ENCODE measurements at regions not wholly inside any gene's neighbourhood (a gene's known extent, or its start where the extent isn't known, plus 50 kb on each side); places are given as distances from the start of the nearest gene placed in this dataset.

DNA sequence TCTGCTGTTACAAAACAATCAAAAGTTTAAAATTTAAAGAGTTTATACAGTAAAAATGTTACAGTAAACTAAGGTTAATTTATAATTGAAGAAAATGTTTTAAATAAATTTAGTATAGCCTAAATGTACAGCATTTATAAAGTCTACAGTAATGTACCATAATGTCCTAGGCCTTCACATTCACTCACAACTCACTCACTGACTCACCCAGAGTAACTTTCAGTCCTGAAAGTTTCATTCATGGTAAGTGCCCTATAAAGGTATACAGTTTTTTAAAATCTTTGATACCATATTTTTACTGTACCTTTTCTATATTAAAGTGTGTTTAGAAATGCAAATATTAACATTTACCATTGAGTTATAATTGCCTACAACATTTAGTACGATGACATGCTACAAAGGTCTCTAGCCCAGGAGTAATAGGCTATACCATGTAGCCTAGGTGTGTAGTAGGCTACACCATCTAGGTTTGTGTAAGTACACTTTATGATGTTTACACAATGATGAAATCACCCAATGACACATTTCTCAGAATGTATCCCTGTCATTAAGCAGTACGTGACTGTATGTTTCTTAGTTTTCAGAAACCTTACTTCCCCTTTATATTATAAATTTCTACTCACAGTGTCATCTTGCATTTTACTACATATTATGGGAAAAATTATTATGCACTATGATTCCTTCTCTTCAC lies 320.8 kb downstream of the ADAM29 start:
- Mint-ChIP-seq H3K27ac (no peak overlapping the region), H3K4me1 (no peaks in the 10 kb centered on the region), H3K9me3 (no peaks in the 10 kb centered on the region), H3K36me3 (ENCODE audit: low read depth) (no peaks in the 10 kb centered on the region), H3K27me3 (ENCODE audit: low read depth) (no peaks in the 10 kb centered on the region), H3K4me3 (no peak overlapping the region)
- TF ChIP-seq, protein P1, sequence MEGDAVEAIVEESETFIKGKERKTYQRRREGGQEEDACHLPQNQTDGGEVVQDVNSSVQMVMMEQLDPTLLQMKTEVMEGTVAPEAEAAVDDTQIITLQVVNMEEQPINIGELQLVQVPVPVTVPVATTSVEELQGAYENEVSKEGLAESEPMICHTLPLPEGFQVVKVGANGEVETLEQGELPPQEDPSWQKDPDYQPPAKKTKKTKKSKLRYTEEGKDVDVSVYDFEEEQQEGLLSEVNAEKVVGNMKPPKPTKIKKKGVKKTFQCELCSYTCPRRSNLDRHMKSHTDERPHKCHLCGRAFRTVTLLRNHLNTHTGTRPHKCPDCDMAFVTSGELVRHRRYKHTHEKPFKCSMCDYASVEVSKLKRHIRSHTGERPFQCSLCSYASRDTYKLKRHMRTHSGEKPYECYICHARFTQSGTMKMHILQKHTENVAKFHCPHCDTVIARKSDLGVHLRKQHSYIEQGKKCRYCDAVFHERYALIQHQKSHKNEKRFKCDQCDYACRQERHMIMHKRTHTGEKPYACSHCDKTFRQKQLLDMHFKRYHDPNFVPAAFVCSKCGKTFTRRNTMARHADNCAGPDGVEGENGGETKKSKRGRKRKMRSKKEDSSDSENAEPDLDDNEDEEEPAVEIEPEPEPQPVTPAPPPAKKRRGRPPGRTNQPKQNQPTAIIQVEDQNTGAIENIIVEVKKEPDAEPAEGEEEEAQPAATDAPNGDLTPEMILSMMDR (IDR thresholded peaks at IDR 0.05; ENCODE audit: unreplicated experiment in 3 of 3) = no peak

DNA sequence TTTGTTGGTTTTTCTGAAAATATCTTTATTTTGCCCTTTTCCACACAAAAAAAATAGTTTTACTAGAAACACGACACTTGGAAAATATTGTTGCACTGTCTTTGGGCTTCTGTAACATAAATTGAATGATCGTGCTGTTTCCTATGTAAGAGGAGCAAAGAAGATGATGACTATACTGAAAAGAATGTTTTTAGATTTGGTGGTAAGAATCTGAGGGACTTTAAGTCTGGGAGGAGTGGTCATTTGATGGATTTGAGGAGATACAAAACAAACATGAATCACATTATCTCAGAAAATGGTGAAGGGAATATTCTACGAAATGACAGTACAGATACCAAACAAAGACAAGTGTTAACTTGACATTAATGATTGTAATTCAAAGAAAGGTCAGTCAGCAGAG lies 328.8 kb downstream of the ADAM29 start:
- TF ChIP-seq, protein P1 (IDR thresholded peaks at IDR 0.05; ENCODE audit: unreplicated experiment in 3 of 3) = no peak
- Mint-ChIP-seq H3K27me3 (ENCODE audit: low read depth) (no peaks in the 10 kb centered on the region), H3K9me3 (no peaks in the 10 kb centered on the region), H3K4me1 (no peaks in the 10 kb centered on the region), H3K27ac (no peak overlapping the region), H3K36me3 (ENCODE audit: low read depth) (no peaks in the 10 kb centered on the region), H3K4me3 (no peak overlapping the region)

DNA sequence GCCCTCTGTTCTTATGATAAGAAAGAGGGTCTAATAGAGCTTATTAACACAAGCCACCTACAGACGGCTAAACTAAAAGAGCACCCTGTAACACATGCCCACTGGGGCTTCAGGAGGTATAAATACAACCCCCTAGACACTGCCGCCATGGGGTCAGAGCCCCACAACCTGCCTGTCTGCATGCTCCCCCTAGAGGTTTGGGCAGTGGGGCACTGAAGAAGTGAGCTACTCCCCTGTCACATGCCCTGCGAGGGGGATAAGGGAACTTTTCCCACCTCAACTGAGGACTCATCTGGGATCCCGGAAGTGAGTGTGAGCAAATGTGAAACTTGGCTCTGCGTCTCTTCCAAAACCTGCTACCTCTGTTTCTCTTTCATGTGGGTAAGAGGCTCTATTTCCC lies 334.5 kb downstream of the ADAM29 start:
- H3K27ac Mint-ChIP-seq = no peak overlapping the region
- H3K9me3 Mint-ChIP-seq = no peaks in the 10 kb centered on the region
- H3K36me3 Mint-ChIP-seq (ENCODE audit: low read depth) = no peaks in the 10 kb centered on the region
- H3K27me3 Mint-ChIP-seq (ENCODE audit: low read depth) = no peaks in the 10 kb centered on the region
- no peak overlapping the region for H3K4me3 Mint-ChIP-seq
- TF ChIP-seq, protein P1 (IDR thresholded peaks at IDR 0.05; ENCODE audit: unreplicated experiment in 3 of 3) = no peak
- no peaks in the 10 kb centered on the region for H3K4me1 Mint-ChIP-seq

DNA sequence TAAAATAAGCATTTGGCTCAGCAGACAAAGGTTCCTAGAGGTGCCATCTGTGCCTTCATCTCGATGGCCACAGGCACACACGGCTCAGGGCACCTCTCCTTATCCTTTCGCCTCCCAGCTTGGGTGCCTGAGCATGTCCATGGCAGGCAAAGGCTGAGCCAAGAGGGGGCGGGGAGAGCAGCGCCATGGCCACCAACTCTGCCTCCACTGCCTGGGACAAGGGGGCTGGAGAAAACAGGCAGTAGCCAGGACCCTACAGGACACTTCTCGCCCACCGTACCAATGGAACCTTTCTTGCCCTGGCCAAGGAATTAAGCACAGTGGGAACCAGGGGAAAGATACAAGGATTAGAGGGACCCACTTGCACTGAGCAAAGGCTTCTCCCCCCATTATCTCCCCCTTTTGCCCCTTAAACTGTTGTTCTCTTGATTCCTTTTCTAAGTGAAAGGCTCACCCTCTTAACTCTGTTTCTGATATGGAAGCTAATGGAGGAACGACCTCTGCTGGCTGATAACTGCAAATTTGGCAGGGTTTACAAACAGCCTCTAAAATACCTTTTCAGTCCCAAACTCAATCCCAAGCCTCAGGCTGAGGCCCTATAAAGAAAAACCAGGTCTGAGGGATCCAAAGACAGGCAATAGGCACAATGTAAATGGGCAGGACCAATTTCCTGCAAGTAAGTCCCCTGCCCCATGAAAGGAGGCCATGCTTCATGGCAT lies 335.2 kb downstream of the ADAM29 start:
- Mint-ChIP-seq H3K4me1 (no peaks in the 10 kb centered on the region), H3K27ac (no peak overlapping the region), H3K36me3 (ENCODE audit: low read depth) (no peaks in the 10 kb centered on the region), H3K9me3 (no peaks in the 10 kb centered on the region), H3K27me3 (ENCODE audit: low read depth) (no peaks in the 10 kb centered on the region), H3K4me3 (no peak overlapping the region)
- TF ChIP-seq, protein P1 (IDR thresholded peaks at IDR 0.05; ENCODE audit: unreplicated experiment in 3 of 3) = no peak

DNA sequence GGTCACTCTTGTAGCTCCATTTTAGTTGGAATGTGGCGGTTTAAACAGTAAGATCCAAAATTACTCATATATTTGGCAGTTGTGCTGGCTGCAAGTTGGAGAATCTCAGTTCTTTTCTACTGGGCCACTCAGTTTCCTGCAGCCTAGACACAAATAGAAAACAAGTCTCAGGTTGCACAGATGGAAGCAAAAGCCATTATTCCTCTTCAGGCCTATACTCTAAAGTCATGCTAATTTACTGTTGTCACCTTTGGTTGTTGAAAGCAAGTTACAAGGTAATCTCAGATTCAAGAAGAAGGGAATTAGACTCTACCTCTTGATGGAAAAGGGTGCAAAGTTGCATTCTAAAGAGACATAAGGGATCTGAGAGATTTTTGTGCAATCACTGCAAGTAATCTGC lies 345.4 kb downstream of the ADAM29 start:
- H3K9me3 Mint-ChIP-seq = no peaks in the 10 kb centered on the region
- TF ChIP-seq, protein P1 (IDR thresholded peaks at IDR 0.05; ENCODE audit: unreplicated experiment in 3 of 3) = no peak
- no peaks in the 10 kb centered on the region for H3K36me3 Mint-ChIP-seq (ENCODE audit: low read depth)
- H3K4me1 Mint-ChIP-seq = no peaks in the 10 kb centered on the region
- H3K27ac Mint-ChIP-seq = no peak overlapping the region
- H3K27me3 Mint-ChIP-seq (ENCODE audit: low read depth) = no peaks in the 10 kb centered on the region
- H3K4me3 Mint-ChIP-seq = no peak overlapping the region

All from nephron (organoid).